Amniotic epithelial cell (primary cell): ENCODE measurements at regions not wholly inside any gene's neighbourhood (a gene's known extent, or its start where the extent isn't known, plus 50 kb on each side); places are given as distances from the start of the nearest gene placed in this dataset.
"Not testable (repeated sequence)": the region's sequence is repeated elsewhere in the genome, so short reads cannot be mapped to it uniquely, and the experiment has no call there.

Experiments used
- DNase-seq: peaks from one replicate; pipeline ENCODE4 v3.0.0-alpha.2; 2010; ENCODE audit warnings: low read depth

- DNase-seq, result no peak
Observed at GRCh38 chr5:99061299-99061698, 132.5 kb upstream of the CHD1 start.

- DNase-seq, result peak; percentile 54
Observed at GRCh38 chr5:99060306-99061261, 131.8 kb upstream of the CHD1 start.

GRCh38 chr5:99059685-99060084 is 130.9 kb upstream of the CHD1 start:
- DNase-seq, result no peak

GRCh38 chr5:99058466-99058865 is 129.7 kb upstream of the CHD1 start:
- DNase-seq, result no peak

- no peak for DNase-seq
Observed at GRCh38 chr5:99054972-99055371, 126.2 kb upstream of the CHD1 start.

GRCh38 chr5:99045871-99046270 is 117.1 kb upstream of the CHD1 start:
- no peak for DNase-seq

GRCh38 chr5:99043257-99043656 is 114.5 kb upstream of the CHD1 start:
- not testable (repeated sequence) for DNase-seq

GRCh38 chr5:99037668-99038067 is 108.9 kb upstream of the CHD1 start:
- peak; percentile 5 for DNase-seq

- no peak for DNase-seq
Observed at GRCh38 chr5:99035942-99036341, 107.1 kb upstream of the CHD1 start.

- peak; percentile 83 for DNase-seq
Observed at GRCh38 chr5:99034336-99034735, 105.5 kb upstream of the CHD1 start.

GRCh38 chr5:99033014-99033900 is 104.5 kb upstream of the CHD1 start:
- no peak for DNase-seq

- DNase-seq, result peak; percentile 78
Observed at GRCh38 chr5:99032234-99033013, 103.6 kb upstream of the CHD1 start.

- DNase-seq, result peak; percentile 5
Observed at GRCh38 chr5:99030906-99031440, 102.2 kb upstream of the CHD1 start.

GRCh38 chr5:99029172-99029571 is 100.4 kb upstream of the CHD1 start:
- no peak for DNase-seq

- not testable (repeated sequence) for DNase-seq
Observed at GRCh38 chr5:99028170-99028569, 99.4 kb upstream of the CHD1 start.

GRCh38 chr5:99025298-99026045 is 96.7 kb upstream of the CHD1 start:
- DNase-seq, result no peak

- no peak for DNase-seq
Observed at GRCh38 chr5:99023330-99023729, 94.5 kb upstream of the CHD1 start.

- no peak for DNase-seq
Observed at GRCh38 chr5:99022250-99022649, 93.4 kb upstream of the CHD1 start.

- DNase-seq, result no peak
Observed at GRCh38 chr5:99020698-99021048, 91.9 kb upstream of the CHD1 start.

- peak; percentile 93 for DNase-seq
Observed at GRCh38 chr5:99019812-99020697, 91.2 kb upstream of the CHD1 start.
